AML-193 (cell line): ENCODE measurements at regions not wholly inside any gene's neighbourhood (a gene's known extent, or its start where the extent isn't known, plus 50 kb on each side); places are given as distances from the start of the nearest gene placed in this dataset.

Experiments
- DNase-seq, 2 experiments: peaks; one replicate each; lab custom pipeline; 2025; lab: John Stamatoyannopoulos, UW

DNA sequence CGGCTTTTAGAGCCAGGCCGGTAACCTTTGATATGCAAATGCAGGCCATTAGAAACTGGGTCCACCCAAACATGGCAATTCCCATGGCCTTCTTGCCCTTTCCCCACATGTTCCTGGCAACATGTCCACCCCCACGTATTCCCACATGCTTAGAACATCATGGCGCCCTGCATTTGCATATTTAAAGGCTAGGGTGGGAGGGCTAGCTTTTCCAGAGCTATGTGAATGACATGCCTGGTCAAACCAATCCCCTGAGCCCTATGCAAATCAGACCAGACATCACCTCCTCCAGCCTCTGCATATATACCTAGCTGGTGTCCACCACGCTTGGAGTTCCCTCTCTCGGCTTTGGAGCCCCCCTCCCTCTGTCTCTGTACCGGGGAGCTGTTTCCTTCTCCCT, 481.9 kb downstream of the CDH2 start:
- DNase-seq: no peak

DNA sequence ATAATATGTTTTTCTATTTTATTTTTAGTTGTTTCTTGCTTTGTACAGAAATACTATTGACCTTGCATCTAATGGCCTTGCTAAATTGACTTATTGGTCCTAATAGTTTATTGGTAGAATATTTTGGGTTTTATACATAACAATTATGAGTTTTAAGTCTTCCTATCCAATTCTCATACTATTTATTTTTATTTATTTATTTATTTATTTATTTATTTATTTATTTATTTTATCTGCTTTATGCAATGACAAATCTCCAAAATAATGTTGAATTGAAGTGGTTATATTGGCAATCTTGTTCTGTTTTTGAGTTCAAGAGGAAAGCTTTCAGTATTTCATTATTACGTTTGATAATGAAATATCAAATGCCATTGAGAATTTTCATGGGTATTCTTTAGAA, 488.3 kb downstream of the CDH2 start:
- no peak for DNase-seq

DNA sequence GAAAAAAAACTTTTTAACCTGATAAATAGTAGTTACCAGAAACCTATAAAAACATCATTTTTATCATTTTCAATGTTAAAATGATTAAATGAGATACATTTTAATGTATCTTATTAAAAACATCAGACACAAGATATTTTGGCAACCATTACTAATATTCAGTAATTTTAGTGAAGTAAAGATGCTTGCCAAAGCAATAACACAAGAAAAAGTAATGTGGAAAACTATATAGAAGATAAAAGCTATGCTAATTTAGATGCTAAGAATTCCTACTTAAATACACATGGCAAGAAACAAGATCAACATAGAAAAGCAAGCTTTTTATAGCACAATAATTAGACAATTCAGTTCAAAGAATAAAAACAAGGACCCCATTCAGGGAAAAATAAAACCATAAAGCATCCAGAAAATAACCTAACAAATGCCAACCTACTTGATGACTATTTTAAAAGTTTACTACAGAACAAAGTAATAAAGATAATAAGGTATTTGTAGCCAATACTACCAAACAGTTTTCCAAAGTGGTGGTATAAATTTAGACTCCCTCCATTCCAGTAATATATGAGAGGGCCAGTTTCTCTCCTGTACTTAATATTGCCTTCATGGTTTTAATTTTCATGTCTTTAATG, 489.5 kb downstream of the CDH2 start:
- no peak for DNase-seq

DNA sequence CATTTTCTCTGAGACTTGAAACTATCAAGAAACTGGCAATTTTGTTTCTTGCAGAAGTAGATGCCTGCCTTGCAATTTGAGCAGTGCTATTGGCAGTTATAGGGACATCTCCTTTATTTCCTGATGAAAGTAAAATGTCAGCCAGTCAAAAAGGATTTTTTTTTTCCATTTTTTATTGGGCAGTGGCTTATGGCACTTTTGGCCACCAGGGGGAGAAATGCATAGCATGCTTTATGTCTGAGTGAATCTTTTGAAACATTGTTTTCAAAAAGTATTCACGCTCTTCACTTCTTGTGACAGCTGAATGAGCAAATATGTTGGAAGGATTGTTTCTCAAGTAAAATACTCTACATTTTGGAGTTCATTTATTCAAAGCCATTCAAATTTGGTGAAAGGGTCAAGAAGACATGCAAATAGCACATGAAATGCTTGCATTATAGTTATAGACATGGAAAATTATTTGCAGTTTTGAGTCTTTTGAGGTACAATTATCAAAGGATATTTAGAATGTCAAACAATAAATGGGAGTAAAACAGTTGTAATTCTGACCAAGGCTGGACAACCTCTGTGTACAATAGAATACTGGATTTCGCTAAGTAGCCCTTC, 491.0 kb downstream of the CDH2 start:
- peak; percentile 0 to 2 for DNase-seq

DNA sequence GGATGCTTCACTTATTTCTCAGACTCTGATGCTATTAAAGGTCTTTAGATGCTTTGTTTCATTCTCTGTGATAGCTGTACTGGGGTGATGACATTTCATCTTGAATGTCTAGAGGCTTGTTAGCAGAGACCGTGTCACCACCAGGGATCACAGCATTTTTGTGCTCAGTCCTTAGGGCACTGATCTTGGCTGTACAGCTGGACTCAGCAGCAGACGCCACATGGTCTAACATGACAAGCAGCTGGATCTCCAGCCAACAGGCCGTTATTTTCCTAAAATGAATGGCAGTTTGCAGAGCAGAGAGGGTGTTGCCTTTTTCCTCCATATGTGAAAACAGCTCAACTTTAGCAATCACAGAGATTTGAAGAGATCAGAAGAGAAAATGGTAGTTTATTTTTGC, 491.8 kb downstream of the CDH2 start:
- DNase-seq: no peak

DNA sequence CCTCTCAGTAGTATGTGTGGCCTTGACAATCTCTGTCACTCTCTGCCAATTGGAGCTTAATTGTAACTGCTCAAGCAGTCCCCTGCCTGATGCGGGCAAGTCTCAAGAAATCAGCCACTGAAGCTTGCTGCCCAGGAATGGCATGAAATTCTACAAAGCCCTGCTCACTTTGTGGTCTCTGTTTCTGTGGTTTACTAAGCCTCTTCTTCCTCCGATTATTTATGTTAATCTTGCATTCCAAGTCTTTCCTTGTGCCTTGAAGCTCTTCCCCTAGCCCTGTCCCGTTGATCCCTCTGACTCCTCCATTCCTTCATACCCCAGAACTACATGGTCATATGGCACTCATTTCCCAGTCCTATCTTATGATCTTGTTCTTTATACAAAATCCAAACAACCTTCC, 489.3 kb upstream of the CHST9 start:
- no peak for DNase-seq

DNA sequence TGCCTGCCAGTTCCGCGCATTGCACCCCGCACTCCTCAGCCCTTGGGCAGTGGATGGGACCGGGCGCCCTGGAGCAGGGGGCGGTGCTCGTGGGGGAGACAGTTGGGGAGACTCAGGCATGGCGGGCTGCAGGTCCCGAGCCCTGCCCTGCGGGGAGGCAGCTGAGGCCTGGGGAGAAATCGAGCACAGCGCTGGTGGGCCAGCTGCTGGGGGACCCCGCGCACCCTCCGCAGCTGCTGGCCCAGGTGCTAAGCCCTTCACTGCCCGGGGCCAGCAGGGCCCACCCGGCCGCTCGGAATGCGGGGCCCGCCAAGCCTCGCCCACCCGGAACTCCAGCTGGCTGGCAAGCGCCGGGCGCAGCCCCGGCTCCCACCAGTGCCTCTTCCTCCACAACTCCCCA, 488.8 kb upstream of the CHST9 start:
- DNase-seq: no peak

DNA sequence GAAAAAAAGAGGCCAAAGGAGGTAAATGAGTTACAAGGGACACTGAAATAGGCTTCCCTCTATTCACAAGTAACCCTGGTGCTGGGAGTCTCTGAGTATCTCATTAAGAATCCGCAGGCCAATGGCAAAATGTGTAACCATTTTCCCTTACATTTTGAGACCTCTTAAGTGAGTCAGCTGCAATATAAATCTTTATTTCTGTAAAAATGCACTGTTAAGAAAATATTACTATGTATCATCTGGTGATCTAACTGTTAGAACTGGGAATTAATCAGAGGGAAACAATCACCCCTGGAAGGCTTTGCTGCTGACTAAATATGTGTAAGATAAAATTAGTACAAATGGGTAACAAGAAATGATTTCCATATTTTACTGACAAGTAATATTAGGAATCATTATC, 483.1 kb upstream of the CHST9 start:
- no peak for DNase-seq

DNA sequence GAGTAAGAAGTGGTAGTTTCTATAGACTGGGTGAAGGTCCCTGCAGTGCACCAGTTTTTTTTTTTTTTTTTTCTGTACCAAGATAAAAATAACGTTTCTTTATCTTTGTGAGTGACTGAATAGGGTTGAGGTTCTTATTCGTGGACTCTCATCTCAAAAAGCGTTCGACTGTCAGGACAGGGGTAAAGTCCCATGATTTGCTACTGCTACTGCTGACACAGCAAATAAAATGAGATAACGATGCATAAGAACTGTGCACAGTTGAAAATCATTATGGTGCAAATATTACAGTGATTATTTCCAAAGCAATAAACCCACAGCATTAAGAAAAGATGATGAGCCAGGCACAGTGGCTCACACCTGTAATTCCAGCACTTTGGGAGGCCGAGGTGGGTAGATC, 482.0 kb upstream of the CHST9 start:
- no peak for DNase-seq

DNA sequence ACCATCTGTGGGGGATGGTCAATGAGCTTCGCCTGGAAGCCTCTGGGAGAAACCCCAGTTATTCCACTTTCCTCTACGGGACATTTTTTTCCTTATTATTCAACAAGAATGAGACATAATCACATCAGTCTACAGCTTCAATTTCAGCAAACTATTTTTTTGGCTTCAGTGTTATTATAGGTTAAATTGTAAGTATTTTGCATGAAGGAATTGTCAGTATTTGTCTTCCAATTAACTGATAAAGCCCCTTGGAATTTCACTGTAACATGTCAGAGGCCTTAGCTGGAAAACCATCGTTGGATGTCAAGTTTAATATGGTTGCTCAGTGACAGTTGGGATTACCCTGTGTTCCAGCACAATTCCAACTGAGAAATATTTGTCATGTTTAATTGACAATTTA, 480.9 kb upstream of the CHST9 start:
- no peak for DNase-seq

DNA sequence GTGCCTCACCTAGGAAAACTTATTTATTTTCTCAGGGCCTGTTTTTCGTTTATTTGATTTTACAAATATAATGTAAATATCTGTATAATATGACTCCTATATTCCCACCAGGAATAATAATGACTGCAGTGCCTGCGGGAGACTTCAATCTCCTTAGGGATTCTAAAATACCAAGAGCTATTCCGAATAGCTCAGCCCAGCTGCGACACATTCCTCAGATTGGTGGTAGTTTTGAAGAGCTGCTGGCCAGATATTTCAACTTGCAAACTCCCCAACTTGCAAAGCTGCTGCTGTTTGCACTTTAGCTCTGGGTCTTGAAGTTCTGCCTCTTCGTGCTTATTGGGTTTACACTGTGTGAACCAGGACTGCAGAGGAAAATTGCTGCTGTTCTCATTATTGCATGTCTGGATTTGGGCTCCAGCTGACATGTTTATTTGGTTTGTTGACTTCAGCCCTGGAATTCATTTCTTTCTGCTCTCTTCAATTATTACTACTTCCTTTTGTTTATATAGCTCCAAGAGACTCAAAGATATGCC, 480.2 kb upstream of the CHST9 start:
- no peak for DNase-seq

DNA sequence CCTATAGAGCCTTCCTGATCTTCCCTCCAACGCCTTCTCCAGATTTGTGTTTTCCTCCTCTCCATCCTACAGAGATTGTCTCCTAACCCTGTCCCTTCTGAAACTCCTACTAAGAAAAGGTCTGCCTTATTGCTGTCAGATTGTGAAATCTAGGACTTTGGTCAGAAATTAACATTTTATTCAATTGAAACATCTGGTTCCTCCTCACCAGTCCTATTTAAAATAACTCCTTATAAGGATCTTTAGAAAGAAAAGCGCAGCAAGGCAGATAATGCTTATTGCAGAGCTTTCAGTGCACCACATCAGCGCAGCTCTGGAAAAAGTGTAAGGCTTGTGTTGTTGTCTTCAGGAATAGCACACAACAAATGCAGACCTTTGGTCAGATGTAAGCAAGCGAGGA, 477.8 kb upstream of the CHST9 start:
- DNase-seq: no peak

DNA sequence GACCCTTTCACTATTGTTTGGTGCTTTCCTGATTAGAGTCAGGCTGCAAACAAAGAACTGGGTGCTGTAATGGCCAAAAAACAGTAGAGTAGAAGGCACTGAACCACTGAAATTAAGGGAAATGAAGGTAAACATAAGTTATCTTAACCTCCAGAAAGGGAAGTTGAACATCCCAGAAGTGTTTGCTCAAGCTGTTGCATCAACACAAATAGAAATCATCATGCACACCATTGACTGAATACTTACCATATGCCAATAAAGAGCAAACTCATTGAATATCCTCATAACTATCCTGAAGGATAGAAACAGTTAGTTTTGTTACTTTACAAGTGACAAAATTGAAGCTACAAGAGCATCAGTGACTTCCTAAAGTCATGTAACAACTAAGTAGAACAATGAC, 477.4 kb upstream of the CHST9 start:
- no peak for DNase-seq

DNA sequence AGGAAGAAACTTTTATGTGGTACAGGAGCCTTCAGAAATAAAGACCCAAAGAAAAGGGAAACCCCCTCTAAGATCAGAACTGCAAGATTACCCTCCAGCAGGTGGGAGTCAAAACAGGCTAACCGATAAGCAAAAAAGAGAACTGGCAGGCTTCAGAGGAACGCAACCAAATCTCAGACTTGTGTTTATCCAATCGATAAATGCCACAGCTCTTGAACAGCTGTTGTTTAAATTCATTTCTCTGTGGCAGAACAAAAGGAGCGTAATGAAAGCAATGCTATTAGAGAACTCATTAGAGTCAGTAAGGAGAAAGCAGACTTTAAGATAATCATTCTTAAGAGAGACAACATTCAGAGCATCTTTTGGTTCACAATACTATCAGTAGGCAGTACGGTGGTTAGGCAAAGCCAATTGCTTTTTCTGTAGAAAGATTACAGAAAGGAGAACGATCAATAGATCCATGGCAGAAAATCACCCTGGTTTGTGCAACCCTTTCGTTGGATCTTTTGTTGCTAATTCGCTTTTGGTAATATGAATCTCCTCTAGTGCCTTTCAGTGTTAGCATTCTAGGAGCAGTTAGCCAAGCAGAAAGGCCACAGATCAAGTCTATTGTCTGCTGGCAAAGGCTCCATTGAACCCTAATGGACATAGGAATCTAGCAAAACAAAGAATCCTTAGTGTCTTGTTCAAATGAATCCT, 476.4 kb upstream of the CHST9 start:
- DNase-seq: no peak

DNA sequence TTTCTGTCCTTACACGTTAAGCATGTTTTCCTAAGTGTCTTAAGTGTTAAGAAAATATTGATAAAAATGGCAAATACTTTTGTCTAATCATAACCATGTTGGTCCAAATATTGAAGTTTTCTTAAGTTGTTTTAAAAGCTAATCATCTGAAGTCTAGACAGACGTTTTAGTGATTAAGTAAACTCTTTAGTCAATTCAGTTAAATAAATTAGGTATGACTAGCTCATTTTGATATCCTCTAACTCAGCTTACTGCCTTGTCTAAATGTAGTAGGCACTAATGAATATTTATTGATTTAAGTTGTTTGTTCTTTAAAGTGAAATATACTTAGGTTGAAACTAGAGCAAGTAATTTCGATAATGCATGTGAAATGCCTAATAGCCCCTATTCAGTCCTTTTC, 471.8 kb upstream of the CHST9 start:
- no peak for DNase-seq

DNA sequence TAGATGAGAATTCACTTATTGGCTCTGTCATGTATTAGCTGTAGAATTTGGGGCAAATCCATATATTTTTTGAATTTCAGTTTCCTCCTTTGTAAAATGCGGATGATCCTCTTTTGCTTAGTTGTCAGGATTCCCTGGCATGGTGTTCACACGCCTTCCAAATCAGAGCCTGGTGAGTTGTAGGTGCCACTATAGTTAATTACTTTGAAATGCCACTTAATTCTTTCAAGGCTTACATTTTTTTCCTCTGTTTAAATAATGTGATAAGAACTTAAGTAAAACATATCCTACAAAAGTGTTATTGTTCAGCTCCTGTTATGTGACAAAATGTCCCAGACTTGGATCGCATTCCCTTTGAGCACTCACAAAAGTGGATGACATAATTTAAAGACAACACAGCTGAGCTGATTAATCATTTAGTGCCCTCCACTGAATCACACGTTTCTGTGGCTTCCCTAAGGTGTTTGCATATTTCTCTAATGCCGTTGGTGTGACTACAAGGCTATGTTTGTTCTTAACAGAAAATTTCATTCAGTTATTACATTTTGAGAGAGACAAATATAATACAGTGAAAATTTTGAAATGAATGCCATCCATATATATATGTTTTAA, 471.2 kb upstream of the CHST9 start:
- DNase-seq: no peak

DNA sequence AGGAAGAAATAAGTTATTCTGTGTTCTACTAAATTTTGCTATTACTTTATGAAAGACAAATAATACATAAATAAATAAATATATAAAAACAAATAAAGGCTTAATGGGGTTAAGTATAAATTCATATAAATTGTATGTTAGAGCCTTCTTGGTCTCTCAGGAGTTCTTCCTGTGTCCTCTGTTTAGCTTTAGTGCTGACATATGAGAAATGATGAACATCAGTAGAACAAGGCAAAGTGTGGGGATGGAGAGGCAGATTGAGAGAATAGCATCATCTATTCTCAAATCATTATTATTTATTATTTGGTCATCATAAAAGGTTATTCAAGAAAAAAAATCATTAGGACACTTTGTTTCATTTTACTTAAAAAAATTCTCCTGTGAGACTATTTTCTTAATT, 468.1 kb upstream of the CHST9 start:
- no peak for DNase-seq

DNA sequence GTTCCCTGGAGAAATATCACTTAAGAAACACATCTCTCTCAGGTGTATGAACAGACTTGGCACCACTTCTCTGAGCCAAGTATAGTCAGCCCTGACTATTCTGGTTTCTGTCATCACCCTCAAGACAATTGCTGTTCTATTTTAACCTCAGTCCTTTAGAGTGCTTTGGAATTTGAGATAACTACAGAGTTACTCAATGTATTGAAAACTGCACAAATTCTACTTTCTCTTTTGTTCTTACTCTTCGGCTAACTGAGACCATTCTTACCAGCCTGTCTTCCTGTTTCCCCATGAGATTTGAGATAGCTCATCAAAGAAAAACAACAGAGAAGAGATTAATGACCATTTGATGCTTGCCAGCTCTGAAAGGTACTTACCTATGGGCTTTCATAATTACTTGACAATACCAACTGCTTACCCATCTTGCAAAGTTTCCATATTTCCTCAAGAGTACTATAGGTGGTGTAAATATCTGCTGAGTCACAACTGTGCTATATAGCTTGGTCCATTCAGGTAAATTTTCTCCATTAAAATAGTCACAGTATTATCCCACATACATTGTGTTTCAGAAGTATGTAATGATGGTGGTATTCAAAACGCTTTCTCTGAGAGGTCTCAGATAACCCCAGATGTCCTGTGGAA, 467.5 kb upstream of the CHST9 start:
- DNase-seq: no peak

DNA sequence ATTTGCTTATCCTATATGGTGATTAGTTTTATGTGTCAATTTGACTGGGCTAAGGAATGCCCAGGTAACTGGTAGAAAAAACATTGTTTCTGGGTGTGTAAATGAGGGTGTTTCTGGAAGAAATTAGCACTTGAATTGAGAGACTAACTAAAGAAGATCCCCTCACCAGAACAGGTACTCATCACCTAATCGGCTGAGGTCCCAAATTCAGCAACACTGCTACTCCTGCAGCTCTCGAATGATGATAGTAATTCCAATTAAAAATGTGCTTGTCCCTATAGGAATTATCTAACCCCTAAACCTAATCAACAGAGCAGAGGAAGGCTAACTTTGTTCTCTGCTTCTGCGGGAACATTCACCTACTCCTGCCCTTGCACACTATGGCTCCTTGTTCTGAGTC, 464.5 kb upstream of the CHST9 start:
- DNase-seq: no peak

DNA sequence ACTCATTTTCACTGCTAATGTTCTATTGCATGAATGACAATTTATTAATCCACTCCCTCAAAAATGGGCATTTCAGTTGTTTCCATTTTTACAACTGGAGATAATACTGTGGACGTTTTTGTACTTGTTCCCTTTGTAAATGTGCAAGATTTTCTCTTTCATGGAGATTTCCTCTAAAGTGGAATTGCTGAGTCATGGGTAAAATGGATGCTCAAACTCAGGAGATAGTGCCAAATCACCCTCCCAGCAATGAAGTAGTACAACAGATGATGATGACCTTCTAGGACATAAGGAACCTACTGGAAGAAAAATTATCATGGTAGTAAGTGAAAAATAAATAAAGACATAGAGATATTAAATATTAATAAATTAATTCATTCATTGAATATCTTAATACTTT, 460.8 kb upstream of the CHST9 start:
- no peak for DNase-seq

DNA sequence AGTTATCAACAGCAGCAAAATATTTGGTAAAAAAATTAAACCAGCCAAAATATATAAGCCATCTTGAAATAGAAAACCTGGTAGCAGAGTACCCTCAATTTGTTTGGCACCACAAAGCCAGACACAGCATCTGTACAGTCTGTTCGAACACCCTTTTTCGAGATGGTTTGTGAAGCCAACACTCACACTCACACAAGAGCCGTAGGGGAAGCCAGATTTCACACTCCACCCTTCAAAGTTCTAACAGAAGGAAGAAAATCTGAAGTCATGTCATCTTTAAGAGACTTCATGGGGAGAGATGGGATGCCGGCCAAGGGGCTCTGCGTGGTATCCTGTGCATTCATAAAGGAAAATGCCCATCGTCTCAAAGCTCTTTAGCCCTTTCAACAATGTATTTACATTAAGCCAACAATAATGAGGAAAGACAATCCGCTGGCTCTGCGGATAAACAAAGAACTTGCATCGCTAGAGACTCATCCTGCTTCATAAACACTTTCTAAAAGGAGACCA, 451.5 kb upstream of the CHST9 start:
- no peak for DNase-seq

DNA sequence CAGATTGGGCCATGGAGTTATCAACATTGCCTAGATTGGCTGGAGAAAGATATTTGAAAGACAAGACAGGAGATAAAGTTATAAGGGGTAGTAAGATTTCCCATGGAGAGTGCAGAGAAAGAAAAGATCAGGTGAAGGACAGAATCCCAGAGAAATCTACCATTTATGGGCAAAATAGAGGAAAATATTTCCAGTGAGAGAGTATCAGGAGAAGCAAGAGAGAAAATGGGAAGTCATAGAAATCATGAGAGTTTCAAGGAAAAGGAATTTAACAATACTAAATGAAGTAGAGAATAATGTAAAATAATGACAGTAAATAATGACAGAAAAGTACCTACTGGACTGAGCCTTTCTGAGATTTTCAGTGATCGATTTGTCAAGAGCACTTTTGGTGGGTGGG, 447.6 kb upstream of the CHST9 start:
- DNase-seq: no peak
